HT-29 (cell line): ENCODE measurements at regions not wholly inside any gene's neighbourhood (a gene's known extent, or its start where the extent isn't known, plus 50 kb on each side); places are given as distances from the start of the nearest gene placed in this dataset.
"Not testable (repeated sequence)": the region's sequence is repeated elsewhere in the genome, so short reads cannot be mapped to it uniquely, and the experiment has no call there.

ENCODE experiments used
- DNase-seq: peaks from one replicate; pipeline ENCODE4 v3.0.0-alpha.2; 2015; ENCODE audit warnings: low spot score

DNA sequence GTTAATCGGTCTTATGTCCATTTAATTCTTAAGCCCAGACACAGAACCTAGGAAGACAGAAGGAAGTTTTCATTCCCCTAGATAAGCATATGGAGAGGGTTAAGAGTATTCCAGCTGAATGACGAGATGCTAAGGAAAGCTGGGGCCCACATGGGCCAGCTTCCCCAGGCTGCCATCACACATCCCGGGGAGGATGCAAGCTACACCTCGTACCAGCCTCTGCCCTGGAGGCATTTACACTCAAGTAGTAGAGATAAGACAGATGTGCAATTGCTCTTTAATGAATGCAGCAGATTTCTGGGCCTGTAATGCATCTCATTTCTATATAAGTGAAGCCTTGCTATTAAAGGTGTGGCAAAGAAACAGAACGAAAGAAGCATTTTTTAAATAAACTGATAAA, 144.5 kb downstream of the MEX3B start:
- no peak for DNase-seq

DNA sequence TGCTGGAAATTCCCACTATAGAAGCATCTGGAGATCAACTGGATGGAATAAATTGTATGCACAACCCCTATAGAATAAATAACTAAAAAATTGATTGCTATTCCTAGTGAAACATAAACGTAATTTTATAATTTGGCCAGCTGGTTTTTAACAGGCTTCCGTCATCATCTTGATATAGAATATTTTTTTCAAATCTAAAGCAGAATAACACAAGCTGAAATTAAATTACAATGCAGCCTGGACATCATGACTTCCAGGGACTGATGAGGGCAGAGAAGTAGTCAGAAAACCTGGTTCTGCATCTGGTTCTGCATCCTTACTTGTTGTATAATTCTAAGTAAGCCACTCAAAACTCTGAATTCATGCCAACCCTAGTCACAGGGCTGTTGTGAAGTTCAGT, 146.1 kb downstream of the MEX3B start:
- no peak for DNase-seq

DNA sequence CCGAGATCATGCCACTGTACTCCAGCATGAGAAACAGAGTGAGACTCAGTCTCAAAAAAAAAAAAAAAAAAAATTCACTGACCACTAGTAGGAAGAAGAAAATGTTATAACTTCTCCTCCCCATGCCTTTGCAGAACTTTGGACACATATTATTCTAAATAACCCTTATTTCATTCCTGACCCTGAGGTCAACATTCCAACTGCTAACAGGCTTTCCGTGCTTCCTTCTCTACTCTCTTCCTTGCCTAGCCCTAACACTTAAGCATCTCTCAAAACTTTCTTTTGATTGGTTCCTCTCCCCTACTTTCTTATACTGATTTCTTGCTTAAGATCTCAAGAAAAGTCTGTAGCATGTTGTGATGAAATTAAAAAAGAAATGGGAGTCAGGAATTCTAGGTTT, 146.8 kb downstream of the MEX3B start:
- DNase-seq, result no peak

DNA sequence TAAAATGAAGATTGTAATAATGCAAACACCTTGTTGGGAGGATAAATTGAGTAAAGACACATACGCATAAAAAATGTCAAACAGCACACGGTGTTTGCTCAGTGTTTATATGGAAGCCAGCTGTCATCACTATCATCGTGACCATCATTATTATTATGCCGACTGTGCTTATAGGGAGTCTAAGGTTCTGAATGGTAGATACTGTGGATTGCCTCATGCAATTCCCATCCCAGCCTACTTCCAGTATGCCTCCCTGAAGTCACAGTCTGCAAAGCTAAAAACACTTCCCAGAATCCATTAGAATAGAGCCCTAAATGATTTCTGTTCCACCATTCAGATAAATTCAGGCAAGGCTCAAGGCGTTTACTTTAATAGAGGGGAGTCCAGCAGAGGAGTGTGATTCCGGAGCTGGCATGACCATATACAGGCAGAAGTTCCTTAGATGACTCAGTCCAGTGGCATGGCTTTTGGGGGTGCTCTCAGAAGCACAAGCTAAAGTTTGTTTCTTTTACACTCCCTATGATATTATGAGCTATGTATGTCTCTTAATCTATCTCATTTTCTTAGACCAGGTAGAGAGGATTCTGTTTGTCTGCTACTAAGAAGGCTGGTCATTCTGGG, 148.7 kb downstream of the MEX3B start:
- no peak for DNase-seq

DNA sequence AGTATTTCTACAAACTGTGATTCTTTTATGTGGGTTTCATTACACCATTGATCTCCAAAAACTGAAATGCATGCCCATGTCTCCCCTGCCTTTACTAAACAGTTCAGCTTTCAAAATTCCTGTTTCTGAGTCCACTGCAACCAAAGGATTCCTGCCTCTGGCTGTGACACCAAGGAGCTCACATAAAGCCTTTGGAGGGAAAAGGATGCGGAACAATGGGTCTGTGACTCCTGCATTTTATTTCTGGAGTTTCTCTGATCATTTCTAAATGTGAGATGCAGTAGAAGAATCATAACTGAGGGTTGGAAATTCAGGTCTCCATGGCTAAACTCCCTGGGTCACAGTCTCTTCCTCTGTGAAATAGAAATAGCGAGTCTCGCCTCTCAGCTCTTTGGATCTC, 149.5 kb downstream of the MEX3B start:
- no peak for DNase-seq

DNA sequence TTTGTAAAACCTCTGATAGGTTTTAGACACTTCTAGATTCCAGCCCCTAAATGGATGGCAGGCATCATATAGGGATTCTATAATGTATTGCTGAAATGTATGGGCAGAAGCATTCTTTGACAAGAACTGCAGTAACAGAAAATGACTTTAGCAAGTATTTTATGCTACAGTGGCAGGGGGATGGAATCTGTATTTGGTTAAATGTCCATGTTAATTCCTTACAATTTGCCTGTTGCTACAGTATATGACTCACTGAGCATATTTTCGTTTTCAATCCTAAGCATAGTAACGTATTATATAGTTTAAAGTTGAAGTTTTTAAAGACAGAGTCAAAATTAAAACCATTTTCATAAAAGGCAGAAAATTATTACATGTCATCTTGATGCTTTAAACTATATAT, 150.1 kb downstream of the MEX3B start:
- no peak for DNase-seq

DNA sequence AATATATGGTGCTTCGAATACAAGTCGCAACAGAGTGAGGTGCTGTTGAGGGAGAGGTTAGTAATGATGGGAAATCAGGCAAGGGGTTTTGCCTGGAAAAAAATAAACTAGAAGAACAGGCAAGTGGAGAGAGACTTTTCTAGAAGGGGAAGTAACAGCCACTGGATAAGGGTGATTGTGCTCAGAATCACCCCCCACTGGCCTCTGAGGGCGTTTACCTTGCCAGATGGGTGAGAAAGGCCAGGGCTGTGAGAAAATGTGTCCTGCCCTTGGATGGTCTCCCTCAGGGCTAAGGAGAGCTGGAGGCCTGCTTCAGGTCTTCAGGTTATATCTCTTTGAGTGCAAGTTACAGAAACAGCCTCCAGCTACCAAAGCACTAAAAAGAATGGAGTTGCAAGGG, 151.8 kb downstream of the MEX3B start:
- DNase-seq, result no peak

DNA sequence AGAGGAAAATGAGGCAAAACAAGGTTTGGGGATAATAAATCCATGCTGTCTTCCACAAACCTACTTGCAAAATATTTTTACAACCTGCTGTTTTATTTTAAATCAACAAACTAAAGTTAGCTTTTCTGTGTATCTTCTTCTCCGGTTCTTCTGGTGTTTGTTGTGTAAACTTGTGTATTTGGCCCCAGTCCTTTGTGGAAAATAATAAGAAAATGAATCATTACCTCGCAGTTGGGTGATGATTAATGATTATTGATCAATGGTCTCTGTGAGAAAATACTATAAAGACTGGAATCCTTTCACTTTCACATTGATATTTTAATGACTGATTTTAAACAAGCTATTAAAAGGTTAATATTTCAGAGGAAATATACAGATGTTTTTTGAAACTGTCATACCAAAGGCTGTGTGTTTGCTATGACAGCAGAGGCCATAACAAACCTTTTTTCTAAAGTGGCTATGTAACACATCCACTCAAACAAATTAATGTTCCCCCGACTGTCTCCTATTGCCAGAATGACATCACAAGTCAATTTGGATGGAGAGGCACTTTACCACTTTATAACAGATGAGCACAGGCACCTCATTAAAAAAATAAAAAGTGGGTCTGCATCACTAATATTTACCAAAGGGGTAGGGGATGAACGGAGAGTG, 152.5 kb downstream of the MEX3B start:
- DNase-seq, result no peak

DNA sequence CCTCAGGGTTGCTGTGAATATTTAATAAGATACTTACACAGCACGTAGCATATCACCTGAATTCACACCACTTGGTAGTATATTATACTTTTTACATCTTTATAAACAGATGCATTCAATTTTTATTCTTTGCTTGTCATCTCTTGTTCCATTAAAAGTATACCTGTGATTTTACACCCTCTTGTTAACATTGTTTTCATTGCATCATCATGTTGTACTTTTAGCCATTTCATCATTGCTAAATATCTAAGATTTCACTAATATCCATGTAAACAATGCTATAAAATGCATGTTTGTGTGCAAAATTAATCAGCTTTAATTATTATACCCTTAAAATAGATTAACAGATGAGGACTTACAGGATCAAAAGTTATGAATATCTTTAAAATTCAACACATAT, 155.3 kb downstream of the MEX3B start:
- no peak for DNase-seq

DNA sequence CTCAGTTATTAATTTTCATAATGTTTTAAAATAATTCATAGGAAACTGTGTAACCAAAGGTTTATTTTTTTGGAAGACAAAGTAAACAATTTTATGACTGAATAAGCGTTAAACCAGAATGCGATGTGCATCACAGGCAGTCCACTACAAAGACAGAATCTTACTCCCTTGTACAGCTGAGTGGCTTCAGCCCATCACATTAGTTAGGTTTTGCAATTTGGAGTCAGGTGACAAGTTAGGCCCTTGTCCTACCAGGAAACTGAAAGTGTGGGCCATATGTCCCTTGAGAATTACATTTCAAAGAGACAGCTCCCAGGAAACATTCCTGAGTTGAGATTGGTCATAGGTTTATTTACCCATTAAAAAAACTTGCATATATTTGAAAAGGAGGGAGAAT, 156.3 kb downstream of the MEX3B start:
- no peak for DNase-seq

DNA sequence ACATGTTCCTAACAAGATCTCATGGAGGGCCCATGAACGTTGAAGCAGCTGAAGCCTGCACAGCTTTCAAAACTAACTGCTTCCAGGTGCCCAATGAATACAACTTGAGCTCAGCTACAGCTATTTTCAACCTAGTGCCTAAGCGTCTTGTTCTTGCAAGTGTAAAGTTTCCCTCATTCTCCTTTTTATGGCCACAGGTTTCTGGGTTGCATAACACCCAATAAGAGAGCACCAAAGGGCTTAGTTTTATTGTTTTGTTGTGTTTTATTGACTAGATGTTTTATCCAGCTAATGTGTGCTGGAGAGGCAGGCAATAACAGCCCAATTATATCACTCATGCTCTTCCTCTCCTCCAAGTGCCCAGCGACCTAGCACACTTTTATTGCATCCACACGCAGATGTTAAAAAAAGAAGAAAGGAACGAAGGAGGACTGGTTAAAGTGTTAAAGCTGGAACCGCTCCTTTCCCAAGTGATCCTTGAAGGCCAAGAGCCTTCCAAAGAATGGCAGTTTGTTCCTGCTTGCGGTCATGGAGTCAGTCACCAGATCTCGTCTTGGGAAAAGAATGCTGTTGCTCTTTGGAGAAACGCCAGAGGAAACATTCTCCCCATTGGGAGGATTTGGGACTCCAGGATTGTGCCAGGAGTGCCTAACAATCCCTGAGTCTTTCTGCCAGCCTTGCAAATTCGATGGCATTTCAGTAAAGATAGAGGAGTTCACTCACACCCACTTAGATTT, 156.9 kb downstream of the MEX3B start:
- no peak for DNase-seq

DNA sequence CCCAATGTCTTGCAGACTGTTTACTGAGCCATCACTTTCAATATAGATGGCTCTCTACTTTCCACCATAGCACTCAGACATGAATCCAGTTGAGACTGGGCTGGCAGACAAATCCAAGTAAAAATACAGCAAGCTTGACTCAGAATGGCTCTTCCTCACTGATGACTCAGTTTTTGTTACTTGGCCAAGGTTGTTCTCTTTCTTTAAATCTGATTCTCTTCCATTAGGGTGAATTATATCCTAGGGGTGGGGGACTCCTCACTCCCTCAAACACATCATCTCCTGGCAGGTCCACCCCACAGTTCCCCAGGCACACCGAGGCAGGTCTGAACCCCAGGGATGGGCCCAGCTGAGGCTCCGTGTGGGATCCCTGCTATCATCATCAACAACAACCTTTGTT, 157.9 kb downstream of the MEX3B start:
- DNase-seq, result no peak

DNA sequence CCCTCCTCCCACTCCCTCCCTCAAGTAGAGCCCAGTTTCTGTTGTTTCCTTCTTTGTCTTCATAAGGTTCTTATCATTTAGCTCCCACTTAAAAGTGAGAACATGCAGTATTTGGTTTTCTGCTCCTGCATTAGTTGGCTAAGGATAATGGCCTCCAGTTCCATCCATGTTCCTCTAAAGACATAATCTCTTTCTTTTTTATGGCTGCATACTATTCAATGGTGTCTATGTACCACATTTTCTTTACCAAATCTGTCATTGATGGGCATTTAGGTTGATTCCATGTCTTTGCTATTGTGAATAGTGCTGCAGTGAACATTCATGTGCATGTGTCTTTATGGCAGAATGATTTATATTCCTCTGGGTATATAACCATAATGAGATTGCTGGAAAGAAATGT, 158.6 kb downstream of the MEX3B start:
- not testable (repeated sequence) for DNase-seq

DNA sequence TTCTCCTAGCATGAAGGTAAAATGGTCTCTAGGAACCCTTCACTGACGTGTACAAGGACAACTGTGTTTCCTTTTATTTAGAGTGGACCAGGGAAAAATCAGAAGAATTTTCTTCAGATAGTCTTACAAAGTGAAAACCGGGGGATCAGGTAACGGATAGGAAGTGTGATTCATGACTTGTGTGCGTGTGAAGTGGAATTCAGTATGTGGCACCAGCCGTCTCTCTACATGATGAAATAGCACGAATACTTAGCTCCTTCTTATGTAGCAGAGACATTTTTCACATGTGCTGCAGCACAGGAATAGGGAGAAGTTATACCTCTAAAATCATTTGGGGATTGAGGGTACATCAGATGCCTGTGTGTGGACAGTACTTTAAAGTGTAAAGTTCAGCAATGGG, 159.2 kb downstream of the MEX3B start:
- no peak for DNase-seq

DNA sequence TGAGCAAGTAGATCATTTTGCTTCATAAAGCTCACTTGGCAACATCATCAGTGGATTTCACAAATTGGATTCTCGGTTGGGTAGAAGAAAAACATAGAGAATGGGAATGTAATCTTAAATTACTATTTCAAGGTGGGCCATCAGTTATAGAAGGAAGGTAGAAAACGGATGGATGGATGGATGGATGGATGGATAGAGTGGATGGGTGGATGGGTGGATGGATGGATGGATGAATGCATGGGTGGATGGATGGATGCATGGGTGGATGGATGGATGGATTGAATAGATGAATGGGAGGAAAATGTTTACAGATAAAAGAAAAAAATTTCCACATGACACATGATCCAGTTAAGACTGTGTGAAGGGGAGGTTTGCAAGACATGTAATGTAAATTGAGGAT, 159.7 kb downstream of the MEX3B start:
- DNase-seq, result no peak

DNA sequence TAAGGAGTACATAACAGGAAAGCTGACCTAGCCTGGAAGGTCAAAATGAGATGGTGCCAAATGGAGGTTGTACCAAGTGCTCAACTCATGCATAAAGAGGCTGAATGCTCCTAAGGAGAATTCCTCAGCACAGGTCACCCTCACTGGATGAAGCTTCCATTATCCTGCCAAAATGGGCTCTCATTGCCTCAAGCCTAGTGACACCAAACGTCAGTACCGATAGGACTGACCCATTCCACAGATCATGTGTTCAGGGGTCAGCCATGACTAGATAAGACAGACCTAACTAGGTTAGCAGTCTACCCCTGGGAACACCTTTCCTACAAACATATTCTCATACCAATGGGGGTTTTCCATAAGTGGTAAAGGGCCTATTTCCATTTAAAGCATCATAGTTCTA, 160.7 kb downstream of the MEX3B start:
- DNase-seq, result no peak

DNA sequence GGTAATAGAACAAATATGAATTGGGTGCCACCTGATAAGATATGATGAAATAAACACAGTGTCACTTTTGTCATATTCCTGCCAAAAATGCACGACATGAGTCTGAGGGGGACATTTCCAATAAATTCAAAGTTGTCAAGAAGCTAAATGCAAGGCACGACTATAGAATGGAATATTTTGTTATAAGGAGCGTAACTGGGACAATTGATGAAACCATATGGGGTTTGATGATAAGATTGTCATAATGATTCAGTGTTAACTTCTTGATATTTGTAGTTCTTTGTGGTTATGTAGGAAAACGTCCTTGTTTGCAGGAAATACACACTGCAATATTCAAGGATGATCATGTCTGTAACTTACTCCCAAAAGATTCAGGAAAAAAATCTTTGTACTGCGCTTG, 163.3 kb downstream of the MEX3B start:
- DNase-seq, result no peak

DNA sequence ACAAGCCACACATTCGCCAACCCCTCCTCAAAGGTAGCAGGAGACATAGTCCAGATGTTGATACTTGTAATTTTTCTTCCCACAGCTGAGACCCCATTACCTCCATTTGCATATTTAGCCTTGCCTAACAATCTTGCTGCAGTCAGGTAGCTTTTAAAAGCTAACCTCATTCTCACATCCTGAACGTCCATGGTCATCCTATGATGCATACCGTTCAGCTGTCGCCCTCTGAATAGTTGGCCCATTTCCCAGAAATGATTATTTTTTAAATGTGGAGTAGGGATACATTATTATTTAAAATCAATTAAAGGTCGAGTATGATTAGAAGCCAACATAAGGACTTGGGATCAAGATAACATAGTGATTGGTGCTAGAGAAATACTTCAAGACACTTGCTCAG, 165.0 kb downstream of the MEX3B start:
- no peak for DNase-seq

DNA sequence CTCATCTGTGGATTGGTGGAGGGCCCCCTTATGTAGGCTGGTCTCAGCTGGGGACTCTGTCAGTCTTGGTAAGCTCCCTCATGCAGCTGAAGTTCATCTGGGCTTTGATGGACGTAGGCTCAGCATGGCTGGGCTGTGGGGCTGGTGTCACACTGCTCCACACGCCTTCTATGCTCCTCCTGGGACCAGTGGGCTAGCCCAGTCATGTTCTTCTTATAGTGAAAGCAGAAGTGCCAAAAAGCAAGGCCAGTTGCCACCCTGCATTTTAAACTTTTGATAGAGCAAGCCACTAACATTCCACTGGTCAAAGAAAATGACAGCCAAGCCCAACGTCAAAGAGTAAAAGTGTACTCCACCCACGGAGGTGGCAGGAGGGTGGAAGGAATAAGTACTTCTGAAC, 165.5 kb downstream of the MEX3B start:
- DNase-seq, result no peak

DNA sequence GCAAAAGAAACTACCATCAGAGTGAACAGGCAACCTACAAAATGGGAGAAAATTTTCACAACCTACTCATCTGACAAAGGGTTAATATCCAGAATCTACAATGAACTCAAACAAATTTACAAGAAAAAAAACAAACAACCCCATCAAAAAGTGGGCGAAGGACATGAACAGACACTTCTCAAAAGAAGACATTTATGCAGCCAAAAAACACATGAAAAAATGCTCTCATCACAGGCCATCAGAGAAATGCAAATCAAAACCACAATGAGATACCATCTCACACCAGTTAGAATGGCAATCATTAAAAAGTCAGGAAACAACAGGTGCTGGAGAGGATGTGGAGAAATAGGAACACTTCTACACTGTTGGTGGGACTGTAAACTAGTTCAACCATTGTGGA, 170.1 kb downstream of the MEX3B start:
- not testable (repeated sequence) for DNase-seq

DNA sequence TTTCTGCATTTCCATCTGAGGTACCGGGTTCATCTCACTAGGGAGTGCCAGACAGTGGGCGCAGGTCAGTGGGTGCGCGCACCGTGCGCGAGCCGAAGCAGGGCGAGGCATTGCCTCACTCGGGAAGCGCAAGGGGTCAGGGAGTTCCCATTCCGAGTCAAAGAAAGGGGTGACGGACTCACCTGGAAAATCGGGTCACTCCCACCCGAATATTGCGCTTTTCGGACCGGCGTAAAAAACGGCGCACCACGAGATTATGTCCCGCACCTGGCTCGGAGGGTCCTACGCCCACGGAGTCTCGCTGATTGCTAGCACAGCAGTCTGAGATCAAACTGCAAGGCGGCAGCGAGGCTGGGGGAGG, 175.1 kb downstream of the MEX3B start:
- DNase-seq, result not testable (repeated sequence)

DNA sequence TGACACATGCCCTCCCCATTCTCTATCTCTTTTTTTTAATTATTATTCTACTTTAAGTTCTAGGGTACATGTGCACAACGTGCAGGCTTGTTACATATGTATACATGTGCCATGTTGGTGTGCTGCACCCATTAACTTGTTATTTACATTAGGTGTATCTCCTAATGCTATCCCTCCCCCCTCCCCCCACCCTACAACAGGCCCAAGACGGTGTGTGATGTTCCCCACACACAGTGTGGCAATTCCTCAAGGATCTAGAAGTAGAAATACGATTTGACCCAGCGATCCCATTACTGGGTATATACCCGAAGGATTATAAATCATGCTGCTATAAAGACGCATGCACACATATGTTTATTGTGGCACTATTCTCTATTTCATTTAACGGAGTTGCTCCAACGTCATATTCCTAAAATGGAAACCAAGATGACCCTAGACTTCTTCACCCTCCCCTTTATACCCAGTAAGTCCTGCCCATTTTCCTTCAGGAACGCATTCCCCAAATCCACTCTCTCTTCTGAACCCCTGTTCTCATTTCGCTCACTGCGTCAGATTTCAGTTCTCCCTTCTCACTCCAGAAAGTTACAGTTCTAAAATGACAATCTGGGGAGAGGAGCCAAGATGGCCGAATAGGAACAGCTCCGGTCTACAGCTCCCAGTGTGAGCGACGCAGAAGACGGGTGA, 175.6 kb downstream of the MEX3B start:
- not testable (repeated sequence) for DNase-seq
